ENCODE measurements at regions not wholly inside any gene's neighbourhood (a gene's known extent, or its start where the extent isn't known, plus 50 kb on each side); places are given as distances from the start of the nearest gene placed in this dataset.

DNA sequence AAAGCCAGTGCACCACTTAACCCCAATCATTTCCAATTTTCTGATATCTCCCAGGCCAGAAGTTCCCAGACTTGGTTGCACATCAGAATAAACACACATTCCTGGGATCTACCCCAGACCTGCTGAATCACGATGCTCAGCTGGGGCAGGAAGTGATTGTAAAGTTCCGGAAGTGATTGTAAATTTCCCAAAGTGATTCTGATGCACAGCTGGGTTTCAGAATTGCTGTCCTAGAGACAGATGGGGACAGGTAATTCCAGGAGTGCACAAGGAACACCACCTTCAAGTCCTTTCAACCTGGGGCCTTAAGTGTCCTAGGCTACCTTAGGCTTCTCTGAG is 104.2 kb upstream of the EEPD1 start:
- Histone ChIP-seq H3K4me1 (ENCODE audit: low read length) (peaks cover 7% of the 10 kb centered on the region; the same call in 1 of the 2 replicates), H4K20me1 (ENCODE audit: insufficient read depth, low read length) (no peaks in the 10 kb centered on the region), H3K9me3 (ENCODE audit: insufficient read depth, low read length) (no peaks in the 10 kb centered on the region), H3K36me3 (replicated peaks; ENCODE audit: low read depth, low read length) (no peaks in the 10 kb centered on the region), H3K4me2 (ENCODE audit: low read length) (0 out of 2 replicates have a peak overlapping the region, but pooled peaks have one; percentile 17), H3K27me3 (ENCODE audit: low read depth, low read length) (peaks cover 22% of the 10 kb centered on the region), H2AFZ (ENCODE audit: low read depth, low read length) (no peak overlapping the region), H3K27ac (ENCODE audit: low read length) (no peak overlapping the region), H3K79me2 (ENCODE audit: low read length) (no peaks in the 10 kb centered on the region), H3K4me3 (ENCODE audit: low read length) (no peak overlapping the region), H3K9ac (ENCODE audit: low read length) (no peak overlapping the region)
- TF ChIP-seq EZH2phosphoT487 (IDR thresholded peaks at IDR 0.05; ENCODE audit: low read depth) (no peak), CTCF (IDR thresholded peaks at IDR 0.05; ENCODE audit: low read depth, low read length) (no peak)

DNA sequence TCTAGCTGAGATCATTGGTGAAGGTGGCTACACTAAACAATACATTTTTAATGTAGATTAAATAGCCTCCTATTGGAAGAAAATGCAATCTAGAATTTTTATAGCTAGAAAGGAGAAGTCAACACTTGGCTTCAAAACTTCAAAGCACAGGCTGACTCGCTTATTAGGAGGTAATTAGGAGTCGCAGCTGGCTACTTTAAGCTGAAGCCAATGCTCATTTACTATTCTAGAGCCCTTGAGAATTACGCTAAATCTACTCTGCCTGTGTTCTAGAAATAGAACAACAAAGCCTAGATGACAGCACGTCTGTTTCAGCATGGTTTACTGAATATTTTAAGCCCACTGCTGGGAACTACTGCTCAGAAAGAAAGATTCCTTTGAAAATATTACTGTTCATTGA is 101.6 kb upstream of the EEPD1 start:
- Histone ChIP-seq H4K20me1 (ENCODE audit: insufficient read depth, low read length) (no peaks in the 10 kb centered on the region), H3K9ac (ENCODE audit: low read length) (no peak overlapping the region), H3K4me2 (ENCODE audit: low read length) (no peak overlapping the region), H3K79me2 (ENCODE audit: low read length) (no peaks in the 10 kb centered on the region), H3K36me3 (replicated peaks; ENCODE audit: low read depth, low read length) (no peaks in the 10 kb centered on the region), H2AFZ (ENCODE audit: low read depth, low read length) (no peak overlapping the region), H3K4me3 (ENCODE audit: low read length) (no peak overlapping the region), H3K27me3 (ENCODE audit: low read depth, low read length) (peaks cover 47% of the 10 kb centered on the region), H3K27ac (ENCODE audit: low read length) (no peak overlapping the region), H3K4me1 (ENCODE audit: low read length) (peaks cover 7% of the 10 kb centered on the region; the same call in 1 of the 2 replicates), H3K9me3 (ENCODE audit: insufficient read depth, low read length) (no peaks in the 10 kb centered on the region)
- TF ChIP-seq CTCF (IDR thresholded peaks at IDR 0.05; ENCODE audit: low read depth, low read length) (no peak), EZH2phosphoT487 (IDR thresholded peaks at IDR 0.05; ENCODE audit: low read depth) (no peak)

- Histone ChIP-seq H3K79me2 (ENCODE audit: low read length) (no peaks in the 10 kb centered on the region), H3K27ac (ENCODE audit: low read length) (no peak overlapping the region), H4K20me1 (ENCODE audit: insufficient read depth, low read length) (no peaks in the 10 kb centered on the region), H3K9me3 (ENCODE audit: insufficient read depth, low read length) (no peaks in the 10 kb centered on the region), H3K27me3 (ENCODE audit: low read depth, low read length) (peaks cover 48% of the 10 kb centered on the region), H3K4me2 (ENCODE audit: low read length) (no peak overlapping the region), H3K9ac (ENCODE audit: low read length) (no peak overlapping the region), H2AFZ (ENCODE audit: low read depth, low read length) (no peak overlapping the region), H3K36me3 (replicated peaks; ENCODE audit: low read depth, low read length) (no peaks in the 10 kb centered on the region), H3K4me1 (ENCODE audit: low read length) (peaks cover 21% of the 10 kb centered on the region), H3K4me3 (ENCODE audit: low read length) (no peak overlapping the region)
- TF ChIP-seq CTCF (IDR thresholded peaks at IDR 0.05; ENCODE audit: low read depth, low read length) (no peak), EZH2phosphoT487 (IDR thresholded peaks at IDR 0.05; ENCODE audit: low read depth) (no peak)
These were observed 99.5 kb upstream of the EEPD1 start for GRCh38 chr7:36053589-36053988.

DNA sequence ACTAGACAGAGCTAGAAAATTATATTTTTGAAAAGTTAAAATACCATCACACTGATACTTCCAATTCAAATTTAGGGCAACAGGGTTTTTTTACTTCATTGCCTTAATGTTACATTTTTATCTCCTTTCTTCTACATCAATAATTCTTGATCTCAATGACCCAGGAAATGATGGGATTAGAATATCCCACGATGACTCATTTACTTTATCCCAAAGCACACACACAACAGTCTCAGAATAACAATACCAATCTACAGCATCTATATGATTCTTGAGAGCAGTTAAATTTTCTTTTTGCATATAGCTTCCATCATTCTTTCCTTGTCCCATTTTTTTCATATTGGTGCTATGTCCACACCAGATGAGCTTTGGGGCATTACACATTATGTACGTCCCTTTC is 98.4 kb upstream of the EEPD1 start:
- H3K4me2 ChIP-seq (ENCODE audit: low read length), result no peak overlapping the region
- H3K4me1 ChIP-seq (ENCODE audit: low read length), result peaks cover 15% of the 10 kb centered on the region
- no peaks in the 10 kb centered on the region for H3K36me3 ChIP-seq (replicated peaks; ENCODE audit: low read depth, low read length)
- no peaks in the 10 kb centered on the region for H3K79me2 ChIP-seq (ENCODE audit: low read length)
- H3K9ac ChIP-seq (ENCODE audit: low read length), result no peak overlapping the region
- no peak overlapping the region for H3K4me3 ChIP-seq (ENCODE audit: low read length)
- H3K9me3 ChIP-seq (ENCODE audit: insufficient read depth, low read length), result no peaks in the 10 kb centered on the region
- no peak overlapping the region for H2AFZ ChIP-seq (ENCODE audit: low read depth, low read length)
- TF ChIP-seq EZH2phosphoT487 (IDR thresholded peaks at IDR 0.05; ENCODE audit: low read depth) (no peak), CTCF (IDR thresholded peaks at IDR 0.05; ENCODE audit: low read depth, low read length) (no peak)
- no peaks in the 10 kb centered on the region for H4K20me1 ChIP-seq (ENCODE audit: insufficient read depth, low read length)
- no peak overlapping the region for H3K27ac ChIP-seq (ENCODE audit: low read length)
- H3K27me3 ChIP-seq (ENCODE audit: low read depth, low read length), result peaks cover 58% of the 10 kb centered on the region
